Spleen (tissue), 7 donors: ENCODE measurements at regions not wholly inside any gene's neighbourhood (a gene's known extent, or its start where the extent isn't known, plus 50 kb on each side); places are given as distances from the start of the nearest gene placed in this dataset.
"Not testable (repeated sequence)": the region's sequence is repeated elsewhere in the genome, so short reads cannot be mapped to it uniquely, and the experiment has no call there.

ENCODE experiments used
- CTCF ChIP-seq, 11 experiments: fragments of 200-600 bp in 7 of 11; fragments of 450-650 bp in 4 of 11; sonication (generic) in 4 of 11; IDR thresholded peaks in 8 of 11; conservative IDR thresholded peaks in 3 of 11; 1 replicate in 7 of 11; 2 replicates in 4 of 11; pipeline versions ENCODE4 v1.4.0 to v1.8.0; 2016 to 2021; ENCODE audit warnings: antibody characterized with exemption in 11 of 11, inconsistent platforms in 4 of 11, mild to moderate bottlenecking in 1 of 11
- POLR2AphosphoS5 ChIP-seq, 3 donors: sonication (generic); formaldehyde crosslinking; IDR thresholded peaks; one replicate each; pipeline ENCODE4 v1.5.1; 2017; ENCODE audit warnings: antibody characterized with exemption in 3 of 3
- donor health status: DM: no; HTN: no; CAD: no; lungs with moderate emphysema.
- donor health status: DM: no; HTN: no; CAD: no.
- donor health status: DM: no; HTN: no; CAD: no.

GRCh38 chr20:30584403-30584802 lies 673.1 kb upstream of the DEFB115 start:
- TF ChIP-seq CTCF (IDR thresholded peaks at IDR 0.05 in 8 of 11, conservative IDR thresholded peaks at IDR 0.05 in 3 of 11); POLR2AphosphoS5 (IDR thresholded peaks at IDR 0.05): not testable (repeated sequence)
